ENCODE measurements at regions not wholly inside any gene's neighbourhood (a gene's known extent, or its start where the extent isn't known, plus 50 kb on each side); places are given as distances from the start of the nearest gene placed in this dataset.

GRCh38 chr2:204486321-204486720, 59.0 kb upstream of the PARD3B start:
- no peak overlapping the region for H2AFZ ChIP-seq (ENCODE audit: low read length)
- H3K9ac ChIP-seq (ENCODE audit: insufficient read depth, low read depth, low read length) = no peak overlapping the region
- no peak overlapping the region for H3K4me3 ChIP-seq (replicated peaks in 1 of 3; ENCODE audit: insufficient read depth in 1 of 3, low read depth in 2 of 3, low read length in 3 of 3)
- peaks cover 10% of the 10 kb centered on the region for H3K4me1 ChIP-seq (ENCODE audit: insufficient read depth, low read length)
- in situ Hi-C loops (cut with HindIII; ENCODE audit: extremely low pct_ligation_motif_present, low pct_unique_long_range_greater_than_20kb) (no loop called here), intact Hi-C loops (cut with micrococcal nuclease; ENCODE audit: unreplicated experiment) (loop anchor here (10.0 kb wide), 1 partner anchor 198 kb away; no protein-coding TSS in a partner anchor)
- H3K9me3 ChIP-seq (ENCODE audit: low read length) = no peaks in the 10 kb centered on the region
- no peak overlapping the region for H3K27ac ChIP-seq (ENCODE audit: extremely low read length, insufficient read depth, low read length)
- DNase-seq (ENCODE audit: low spot score) (no peak), FAIRE-seq (no peak), ATAC-seq (no peak)
- 50% methylated on average over 3 of the region's 3 CpGs for WGBS (ENCODE audit: low lambda C conversion rate)
- BruUV-seq (replicated peaks) = no TSS peak
- no peaks in the 10 kb centered on the region for H4K20me1 ChIP-seq (ENCODE audit: insufficient read depth, low read length)
- H3K4me2 ChIP-seq (ENCODE audit: low read depth, low read length) = no peak overlapping the region
- ChIA-PET POLR2A (no interaction called here), CTCF (ENCODE audit: low intra/inter-chr PET ratio, low total read pairs) (no interaction called here)
- H3K79me2 ChIP-seq (ENCODE audit: insufficient read depth, low read length) = no peaks in the 10 kb centered on the region
- H3K27me3 ChIP-seq (ENCODE audit: control insufficient read depth in 1 of 2, insufficient read depth in 2 of 2, low read length in 2 of 2) = no peaks in the 10 kb centered on the region
- TF ChIP-seq HOXA3 (CRISPR knock-in tag; IDR thresholded peaks at IDR 0.05) (no peak), MTA1 (CRISPR knock-in tag; IDR thresholded peaks at IDR 0.05; ENCODE audit: borderline replicate concordance) (no peak), TCF7L2 (IDR thresholded peaks at IDR 0.05; ENCODE audit: low read depth, low read length) (no peak), ZNF451 (CRISPR knock-in tag; IDR thresholded peaks at IDR 0.05) (no peak), ZNF333 (CRISPR knock-in tag; IDR thresholded peaks at IDR 0.05; ENCODE audit: borderline replicate concordance) (no peak), NFE2L1 (CRISPR knock-in tag; IDR thresholded peaks at IDR 0.05; ENCODE audit: borderline replicate concordance) (no peak), SETDB1 (CRISPR knock-in tag; IDR thresholded peaks at IDR 0.05; ENCODE audit: borderline replicate concordance) (no peak), ELF4 (CRISPR knock-in tag; IDR thresholded peaks at IDR 0.05; ENCODE audit: borderline replicate concordance) (no peak), ZBTB8A (CRISPR knock-in tag; IDR thresholded peaks at IDR 0.05; ENCODE audit: borderline replicate concordance, low read depth) (no peak), ZNF101 (CRISPR knock-in tag; IDR thresholded peaks at IDR 0.05; ENCODE audit: borderline replicate concordance, low read depth) (no peak), FOXK2 (IDR thresholded peaks at IDR 0.05) (no peak), ZNF10 (CRISPR knock-in tag; IDR thresholded peaks at IDR 0.05; ENCODE audit: borderline replicate concordance, low read depth) (no peak), ZBTB33 (CRISPR knock-in tag; IDR thresholded peaks at IDR 0.05) (no peak), TBX3 (IDR thresholded peaks at IDR 0.05; ENCODE audit: borderline replicate concordance) (no peak), GATA4 (IDR thresholded peaks at IDR 0.05; ENCODE audit: borderline replicate concordance, low read depth) (no peak), REL (CRISPR knock-in tag; conservative IDR thresholded peaks at IDR 0.05) (no peak), FOXA1 (IDR thresholded peaks at IDR 0.05) (no peak), FOXA1 (CRISPR knock-in tag; IDR thresholded peaks at IDR 0.05) (no peak)
- TF ChIP-seq, protein P1, sequence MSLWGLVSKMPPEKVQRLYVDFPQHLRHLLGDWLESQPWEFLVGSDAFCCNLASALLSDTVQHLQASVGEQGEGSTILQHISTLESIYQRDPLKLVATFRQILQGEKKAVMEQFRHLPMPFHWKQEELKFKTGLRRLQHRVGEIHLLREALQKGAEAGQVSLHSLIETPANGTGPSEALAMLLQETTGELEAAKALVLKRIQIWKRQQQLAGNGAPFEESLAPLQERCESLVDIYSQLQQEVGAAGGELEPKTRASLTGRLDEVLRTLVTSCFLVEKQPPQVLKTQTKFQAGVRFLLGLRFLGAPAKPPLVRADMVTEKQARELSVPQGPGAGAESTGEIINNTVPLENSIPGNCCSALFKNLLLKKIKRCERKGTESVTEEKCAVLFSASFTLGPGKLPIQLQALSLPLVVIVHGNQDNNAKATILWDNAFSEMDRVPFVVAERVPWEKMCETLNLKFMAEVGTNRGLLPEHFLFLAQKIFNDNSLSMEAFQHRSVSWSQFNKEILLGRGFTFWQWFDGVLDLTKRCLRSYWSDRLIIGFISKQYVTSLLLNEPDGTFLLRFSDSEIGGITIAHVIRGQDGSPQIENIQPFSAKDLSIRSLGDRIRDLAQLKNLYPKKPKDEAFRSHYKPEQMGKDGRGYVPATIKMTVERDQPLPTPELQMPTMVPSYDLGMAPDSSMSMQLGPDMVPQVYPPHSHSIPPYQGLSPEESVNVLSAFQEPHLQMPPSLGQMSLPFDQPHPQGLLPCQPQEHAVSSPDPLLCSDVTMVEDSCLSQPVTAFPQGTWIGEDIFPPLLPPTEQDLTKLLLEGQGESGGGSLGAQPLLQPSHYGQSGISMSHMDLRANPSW (CRISPR knock-in tag; IDR thresholded peaks at IDR 0.05; ENCODE audit: borderline replicate concordance) = no peak
- TF ChIP-seq, protein P2, sequence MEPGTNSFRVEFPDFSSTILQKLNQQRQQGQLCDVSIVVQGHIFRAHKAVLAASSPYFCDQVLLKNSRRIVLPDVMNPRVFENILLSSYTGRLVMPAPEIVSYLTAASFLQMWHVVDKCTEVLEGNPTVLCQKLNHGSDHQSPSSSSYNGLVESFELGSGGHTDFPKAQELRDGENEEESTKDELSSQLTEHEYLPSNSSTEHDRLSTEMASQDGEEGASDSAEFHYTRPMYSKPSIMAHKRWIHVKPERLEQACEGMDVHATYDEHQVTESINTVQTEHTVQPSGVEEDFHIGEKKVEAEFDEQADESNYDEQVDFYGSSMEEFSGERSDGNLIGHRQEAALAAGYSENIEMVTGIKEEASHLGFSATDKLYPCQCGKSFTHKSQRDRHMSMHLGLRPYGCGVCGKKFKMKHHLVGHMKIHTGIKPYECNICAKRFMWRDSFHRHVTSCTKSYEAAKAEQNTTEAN (CRISPR knock-in tag; conservative IDR thresholded peaks at IDR 0.05) = no peak
- no peaks in the 10 kb centered on the region for H3K36me3 ChIP-seq (replicated peaks in 1 of 2; ENCODE audit: control insufficient read depth in 1 of 2, insufficient read depth in 2 of 2, low read length in 2 of 2)
